MM.1S (cell line): ENCODE measurements at regions not wholly inside any gene's neighbourhood (a gene's known extent, or its start where the extent isn't known, plus 50 kb on each side); places are given as distances from the start of the nearest gene placed in this dataset.

ENCODE experiments used
- DNase-seq: peaks from one replicate; pipeline ENCODE4 v3.0.0-alpha.2; 2015
- H2AFZ ChIP-seq: fragments of 300-600 bp; sonication (generic); 2 replicates; pipeline ENCODE4 v1.6.0; 2016; ENCODE audit warnings: antibody characterized with exemption, low read length
- H3F3A ChIP-seq: fragments of 300-600 bp; sonication (generic); 2 replicates; pipeline ENCODE4 v1.6.1; 2016; ENCODE audit warnings: mild to moderate bottlenecking, antibody characterized with exemption, low read length, moderate library complexity, mixed read lengths; ENCODE audit not compliant: insufficient read depth
- H3K27ac ChIP-seq: fragments of 300-600 bp; sonication (generic); 2 replicates; pipeline ENCODE4 v1.5.1; 2016; ENCODE audit warnings: mild to moderate bottlenecking, low read length
- H3K27me3 ChIP-seq: fragments of 300-600 bp; sonication (generic); replicated peaks from 2 replicates; pipeline ENCODE4 v1.6.0; 2016; ENCODE audit warnings: low read length; ENCODE audit not compliant: insufficient read depth
- H3K36me3 ChIP-seq: fragments of 300-600 bp; sonication (generic); replicated peaks from 2 replicates; pipeline ENCODE4 v1.6.1; 2016; ENCODE audit warnings: mild to moderate bottlenecking, low read length, mixed read lengths; ENCODE audit not compliant: insufficient read depth
- H3K4me1 ChIP-seq: fragments of 300-600 bp; sonication (generic); 2 replicates; pipeline ENCODE4 v1.6.1; 2016; ENCODE audit warnings: low read length, mixed read lengths
- H3K4me2 ChIP-seq: fragments of 300-600 bp; sonication (generic); 2 replicates; pipeline ENCODE4 v1.6.0; 2016; ENCODE audit warnings: low read depth, low read length
- H3K4me3 ChIP-seq: fragments of 300-600 bp; sonication (generic); 2 replicates; pipeline ENCODE4 v1.5.1; 2016; ENCODE audit warnings: low read length, mixed read lengths
- H3K79me2 ChIP-seq: fragments of 300-600 bp; sonication (generic); 2 replicates; pipeline ENCODE4 v1.6.1; 2016; ENCODE audit warnings: mixed run types, low read length, mixed read lengths
- H3K9ac ChIP-seq: fragments of 300-600 bp; sonication (generic); 2 replicates; pipeline ENCODE4 v1.6.1; 2016; ENCODE audit warnings: low read length, mixed read lengths
- H3K9me2 ChIP-seq: fragments of 300-600 bp; sonication (generic); replicated peaks from 2 replicates; pipeline ENCODE4 v1.6.1; 2016; ENCODE audit warnings: mild to moderate bottlenecking, low read length, mixed read lengths; ENCODE audit not compliant: insufficient read depth
- H3K9me3 ChIP-seq: fragments of 300-600 bp; sonication (generic); replicated peaks from 2 replicates; pipeline ENCODE4 v1.6.1; 2016; ENCODE audit warnings: mild to moderate bottlenecking, low read length, mixed read lengths; ENCODE audit not compliant: insufficient read depth
- H4K20me1 ChIP-seq: fragments of 300-600 bp; sonication (generic); 2 replicates; pipeline ENCODE4 v1.6.1; 2016; ENCODE audit warnings: mild to moderate bottlenecking, low read length, moderate library complexity, mixed read lengths; ENCODE audit not compliant: insufficient read depth
- EZH2 ChIP-seq: fragments of 300-600 bp; sonication (generic); optimal IDR thresholded peaks from 2 replicates; pipeline ENCODE3; 2017; ENCODE audit warnings: low read depth, mild to moderate bottlenecking, antibody characterized with exemption, low read length, mixed read lengths
- EZH2phosphoT487 ChIP-seq: fragments of 300-600 bp; sonication (generic); IDR thresholded peaks from 2 replicates; pipeline ENCODE4 v1.6.1; 2018; ENCODE audit warnings: antibody characterized with exemption, low read length
- TF ChIP-seq, protein P1 (sequence below): fragments of 300-600 bp; sonication (generic); IDR thresholded peaks from 2 replicates; pipeline ENCODE4 v1.5.1; 2016; ENCODE audit warnings: antibody characterized with exemption, low read length, mixed read lengths

DNA sequence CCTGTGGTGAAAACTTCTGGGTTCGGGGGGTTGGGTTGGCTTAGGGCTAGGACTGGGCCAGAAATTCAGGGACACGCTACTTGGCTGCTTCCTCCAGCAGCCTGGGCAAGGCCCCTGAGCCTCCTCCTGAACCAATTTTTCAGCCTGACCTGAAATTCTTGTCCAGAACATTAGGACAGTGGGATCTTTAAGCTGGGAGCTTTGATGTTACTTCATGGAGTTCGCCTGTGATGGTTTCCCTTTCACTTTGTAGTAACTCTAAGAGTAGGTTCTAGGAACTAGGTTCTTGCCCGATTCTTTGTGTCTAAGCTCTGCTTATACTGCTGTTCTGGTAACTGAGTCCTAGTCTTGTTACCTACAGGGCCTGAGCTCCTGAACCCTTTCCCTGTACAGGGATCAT, 75.3 kb downstream of the S1PR1 start:
- no peaks in the 10 kb centered on the region for H3K36me3 ChIP-seq
- no peaks in the 10 kb centered on the region for H3K9me3 ChIP-seq
- H3F3A ChIP-seq, result no peaks in the 10 kb centered on the region
- H4K20me1 ChIP-seq, result no peaks in the 10 kb centered on the region
- H3K4me2 ChIP-seq, result peak overlapping the region; percentile 34; the same call in 1 of the 2 replicates
- TF ChIP-seq EZH2phosphoT487 (no peak), EZH2 (no peak)
- TF ChIP-seq, protein P1, sequence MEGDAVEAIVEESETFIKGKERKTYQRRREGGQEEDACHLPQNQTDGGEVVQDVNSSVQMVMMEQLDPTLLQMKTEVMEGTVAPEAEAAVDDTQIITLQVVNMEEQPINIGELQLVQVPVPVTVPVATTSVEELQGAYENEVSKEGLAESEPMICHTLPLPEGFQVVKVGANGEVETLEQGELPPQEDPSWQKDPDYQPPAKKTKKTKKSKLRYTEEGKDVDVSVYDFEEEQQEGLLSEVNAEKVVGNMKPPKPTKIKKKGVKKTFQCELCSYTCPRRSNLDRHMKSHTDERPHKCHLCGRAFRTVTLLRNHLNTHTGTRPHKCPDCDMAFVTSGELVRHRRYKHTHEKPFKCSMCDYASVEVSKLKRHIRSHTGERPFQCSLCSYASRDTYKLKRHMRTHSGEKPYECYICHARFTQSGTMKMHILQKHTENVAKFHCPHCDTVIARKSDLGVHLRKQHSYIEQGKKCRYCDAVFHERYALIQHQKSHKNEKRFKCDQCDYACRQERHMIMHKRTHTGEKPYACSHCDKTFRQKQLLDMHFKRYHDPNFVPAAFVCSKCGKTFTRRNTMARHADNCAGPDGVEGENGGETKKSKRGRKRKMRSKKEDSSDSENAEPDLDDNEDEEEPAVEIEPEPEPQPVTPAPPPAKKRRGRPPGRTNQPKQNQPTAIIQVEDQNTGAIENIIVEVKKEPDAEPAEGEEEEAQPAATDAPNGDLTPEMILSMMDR, result no peak
- no peak overlapping the region for H3K27ac ChIP-seq
- no peaks in the 10 kb centered on the region for H3K9me2 ChIP-seq
- no peaks in the 10 kb centered on the region for H3K27me3 ChIP-seq
- H3K9ac ChIP-seq, result no peak overlapping the region
- peak; percentile 19 for DNase-seq
- no peaks in the 10 kb centered on the region for H3K4me1 ChIP-seq
- H3K79me2 ChIP-seq, result no peaks in the 10 kb centered on the region
- peak overlapping the region; percentile 77; the same call in 1 of the 2 replicates for H2AFZ ChIP-seq
- peak overlapping the region; percentile 7; the same call in 1 of the 2 replicates for H3K4me3 ChIP-seq

DNA sequence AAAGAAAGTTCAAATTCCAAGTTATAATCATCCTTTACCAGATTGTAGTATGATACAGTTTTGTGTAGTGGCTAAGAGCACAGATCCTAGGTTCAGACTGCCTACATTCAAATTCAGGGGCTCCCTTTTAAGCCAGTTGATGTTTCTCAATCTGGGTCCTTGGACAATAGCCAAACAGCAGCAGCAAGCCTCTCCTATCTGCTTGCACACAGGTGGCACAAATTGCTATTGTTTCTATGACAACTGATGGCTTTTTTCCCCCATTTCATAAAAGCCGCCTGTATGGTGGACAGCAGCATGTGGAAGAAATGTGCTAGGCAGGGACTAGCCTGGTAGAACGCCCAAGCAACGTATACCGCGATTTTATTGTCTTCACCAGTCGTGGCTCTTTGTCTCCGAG, 76.5 kb downstream of the S1PR1 start:
- no peak overlapping the region for H2AFZ ChIP-seq
- no peak overlapping the region for H3K27ac ChIP-seq
- no peaks in the 10 kb centered on the region for H4K20me1 ChIP-seq
- H3K9me3 ChIP-seq, result no peaks in the 10 kb centered on the region
- H3F3A ChIP-seq, result no peaks in the 10 kb centered on the region
- no peak overlapping the region for H3K9ac ChIP-seq
- no peaks in the 10 kb centered on the region for H3K9me2 ChIP-seq
- no peaks in the 10 kb centered on the region for H3K36me3 ChIP-seq
- H3K4me2 ChIP-seq, result no peak overlapping the region
- no peak overlapping the region for H3K4me3 ChIP-seq
- TF ChIP-seq EZH2phosphoT487 (no peak), EZH2 (no peak)
- TF ChIP-seq, protein P1, result no peak
- H3K27me3 ChIP-seq, result no peaks in the 10 kb centered on the region
- DNase-seq, result no peak
- H3K4me1 ChIP-seq, result no peaks in the 10 kb centered on the region
- H3K79me2 ChIP-seq, result no peaks in the 10 kb centered on the region

DNA sequence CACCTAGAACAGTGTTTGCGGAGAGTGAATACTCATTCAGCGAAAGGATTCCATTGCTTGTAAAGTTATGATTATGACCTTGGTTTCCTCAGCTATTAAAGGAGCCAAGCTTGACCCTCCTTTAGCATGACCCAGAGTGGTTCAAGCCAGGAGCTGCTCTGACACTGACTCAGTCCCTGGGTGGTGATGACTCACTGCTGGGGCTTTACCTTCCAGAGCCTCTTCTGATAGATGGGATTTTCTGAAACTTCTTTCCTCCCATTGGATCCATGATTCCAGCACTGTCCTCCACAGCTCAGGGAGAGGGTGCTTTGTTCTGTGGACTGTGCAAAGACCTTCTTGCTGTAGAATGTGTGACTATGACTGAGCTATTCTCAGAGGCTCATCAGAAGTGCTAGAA, 77.4 kb downstream of the S1PR1 start:
- no peaks in the 10 kb centered on the region for H3K79me2 ChIP-seq
- no peaks in the 10 kb centered on the region for H3K9me2 ChIP-seq
- H2AFZ ChIP-seq, result no peak overlapping the region
- H3K9me3 ChIP-seq, result no peaks in the 10 kb centered on the region
- H3K9ac ChIP-seq, result no peak overlapping the region
- H3K4me1 ChIP-seq, result no peaks in the 10 kb centered on the region
- no peaks in the 10 kb centered on the region for H3K36me3 ChIP-seq
- H3F3A ChIP-seq, result no peaks in the 10 kb centered on the region
- H3K4me2 ChIP-seq, result no peak overlapping the region
- no peak overlapping the region for H3K4me3 ChIP-seq
- TF ChIP-seq EZH2, result no peak
- TF ChIP-seq EZH2phosphoT487, result no peak
- TF ChIP-seq, protein P1, result no peak
- H3K27ac ChIP-seq, result no peak overlapping the region
- no peaks in the 10 kb centered on the region for H4K20me1 ChIP-seq
- H3K27me3 ChIP-seq, result no peaks in the 10 kb centered on the region
- no peak for DNase-seq
